ENCODE measurements at regions not wholly inside any gene's neighbourhood (a gene's known extent, or its start where the extent isn't known, plus 50 kb on each side); places are given as distances from the start of the nearest gene placed in this dataset.

DNA sequence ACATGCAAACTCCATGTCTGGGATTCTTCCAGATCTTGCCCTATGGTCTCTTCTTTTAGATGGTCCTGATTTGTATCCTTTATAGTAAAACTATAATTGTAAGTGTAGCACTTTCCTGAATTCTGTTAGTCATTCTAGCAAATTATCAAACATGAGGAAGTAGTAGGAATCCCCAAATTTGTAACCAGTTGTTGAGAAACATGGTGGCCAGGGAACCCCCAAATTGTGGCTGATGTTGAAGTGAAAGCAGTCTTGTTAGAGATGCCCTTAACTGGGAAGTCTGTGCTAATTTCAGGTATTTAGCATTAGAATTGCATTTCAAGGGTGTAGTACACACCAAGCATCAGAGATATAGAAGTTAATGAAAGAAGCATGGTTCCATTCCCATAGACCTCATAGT, 180.4 kb upstream of the STT3B start:
- TF ChIP-seq EZH2 (IDR thresholded peaks at IDR 0.05; ENCODE audit: insufficient read depth, poor library complexity, severe bottlenecking) (no peak), EZH2phosphoT487 (IDR thresholded peaks at IDR 0.05; ENCODE audit: insufficient read depth, low read depth) (no peak)

All from GM23248 (cell line).